ENCODE measurements at regions not wholly inside any gene's neighbourhood (a gene's known extent, or its start where the extent isn't known, plus 50 kb on each side); places are given as distances from the start of the nearest gene placed in this dataset.
A peak's percentile ranks its signal among the peaks of the same experiment; 100 is the strongest.

DNA sequence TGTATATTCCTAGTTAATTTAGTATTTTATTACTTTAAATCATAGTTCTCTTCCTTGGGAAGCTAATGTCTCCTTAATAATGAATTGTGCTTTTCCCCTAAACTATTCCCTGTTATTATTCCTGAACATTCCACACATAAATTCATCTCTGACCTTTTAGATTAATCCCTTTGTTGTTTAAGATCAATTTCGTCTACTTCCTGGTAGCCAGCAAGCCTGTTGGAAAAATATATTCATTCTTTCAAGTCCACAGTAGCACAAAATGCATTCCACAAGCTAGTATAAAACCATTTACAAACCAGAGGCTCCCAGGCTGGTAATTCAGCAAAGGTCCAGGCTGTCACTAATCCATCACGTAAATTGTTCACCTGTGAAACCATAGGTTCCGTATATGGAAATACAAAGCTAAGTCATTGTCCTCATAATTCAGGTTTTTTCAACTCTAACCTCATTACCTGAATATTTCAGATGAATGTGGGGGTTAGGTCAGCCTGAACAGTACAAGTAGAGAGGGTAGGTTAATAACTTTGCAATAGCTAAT is 232.7 kb downstream of the SEC23A start:
- no peak for ATAC-seq
- TF ChIP-seq PPARA (CRISPR knock-in tag; IDR thresholded peaks at IDR 0.05; ENCODE audit: borderline replicate concordance) (no peak), SNAI2 (CRISPR knock-in tag; IDR thresholded peaks at IDR 0.05) (no peak), ZNF70 (CRISPR knock-in tag; IDR thresholded peaks at IDR 0.05) (no peak), TOX (CRISPR knock-in tag; IDR thresholded peaks at IDR 0.05; ENCODE audit: borderline replicate concordance) (no peak), ZNF8 (CRISPR knock-in tag; IDR thresholded peaks at IDR 0.05) (no peak)
- TF ChIP-seq, protein P1, sequence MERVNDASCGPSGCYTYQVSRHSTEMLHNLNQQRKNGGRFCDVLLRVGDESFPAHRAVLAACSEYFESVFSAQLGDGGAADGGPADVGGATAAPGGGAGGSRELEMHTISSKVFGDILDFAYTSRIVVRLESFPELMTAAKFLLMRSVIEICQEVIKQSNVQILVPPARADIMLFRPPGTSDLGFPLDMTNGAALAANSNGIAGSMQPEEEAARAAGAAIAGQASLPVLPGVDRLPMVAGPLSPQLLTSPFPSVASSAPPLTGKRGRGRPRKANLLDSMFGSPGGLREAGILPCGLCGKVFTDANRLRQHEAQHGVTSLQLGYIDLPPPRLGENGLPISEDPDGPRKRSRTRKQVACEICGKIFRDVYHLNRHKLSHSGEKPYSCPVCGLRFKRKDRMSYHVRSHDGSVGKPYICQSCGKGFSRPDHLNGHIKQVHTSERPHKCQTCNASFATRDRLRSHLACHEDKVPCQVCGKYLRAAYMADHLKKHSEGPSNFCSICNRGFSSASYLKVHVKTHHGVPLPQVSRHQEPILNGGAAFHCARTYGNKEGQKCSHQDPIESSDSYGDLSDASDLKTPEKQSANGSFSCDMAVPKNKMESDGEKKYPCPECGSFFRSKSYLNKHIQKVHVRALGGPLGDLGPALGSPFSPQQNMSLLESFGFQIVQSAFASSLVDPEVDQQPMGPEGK (CRISPR knock-in tag; IDR thresholded peaks at IDR 0.05; ENCODE audit: borderline replicate concordance), result no peak

DNA sequence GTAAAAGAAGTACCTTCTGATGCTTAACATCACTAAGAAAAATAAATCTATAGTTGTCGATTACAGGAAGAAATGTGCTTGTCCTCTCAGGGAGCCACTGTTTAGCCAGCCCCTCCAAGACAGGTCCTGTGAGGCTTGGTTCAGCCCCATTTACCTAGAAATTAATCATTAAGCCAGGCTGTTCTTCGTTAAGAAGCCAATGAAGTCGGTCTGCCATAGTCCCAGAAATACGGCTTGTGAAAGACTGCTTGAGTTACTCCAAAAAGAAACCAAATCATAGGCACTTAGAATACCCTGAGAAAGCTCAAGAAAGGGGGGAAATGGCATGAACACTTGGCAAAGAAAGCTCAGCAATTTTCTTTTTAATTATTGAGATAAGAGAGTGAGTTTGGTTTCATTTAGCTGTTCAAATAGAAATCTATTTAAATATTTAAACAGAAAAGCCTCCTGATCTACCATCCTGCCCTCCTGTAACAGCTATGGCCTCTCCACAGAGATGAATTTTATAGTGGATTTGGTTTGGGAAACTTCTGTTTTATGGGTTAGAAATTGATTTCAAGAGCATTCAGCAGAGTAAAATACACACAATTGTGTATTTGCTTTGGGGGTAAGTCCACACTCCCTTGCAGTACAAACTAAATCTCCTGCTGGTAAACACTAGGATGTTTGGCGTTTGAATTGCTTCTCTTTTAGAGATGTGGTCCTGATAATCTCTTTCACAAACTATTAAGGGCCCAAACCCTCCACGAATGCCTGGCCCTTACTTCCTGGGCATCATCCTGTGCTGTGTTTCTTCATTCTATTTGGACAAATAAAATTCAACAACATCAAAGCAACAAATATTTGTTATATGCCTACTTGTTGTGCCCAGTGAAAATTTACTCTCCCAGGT is 234.4 kb downstream of the SEC23A start:
- TF ChIP-seq ZNF565 (CRISPR knock-in tag; conservative IDR thresholded peaks at IDR 0.05; ENCODE audit: low read depth), result no peak
- no peak for TF ChIP-seq TCF4 (CRISPR knock-in tag; IDR thresholded peaks at IDR 0.05; ENCODE audit: borderline replicate concordance)
- no peak for TF ChIP-seq TOX (CRISPR knock-in tag; IDR thresholded peaks at IDR 0.05; ENCODE audit: borderline replicate concordance)
- TF ChIP-seq GLIS3 (CRISPR knock-in tag; IDR thresholded peaks at IDR 0.05), result no peak
- no peak for TF ChIP-seq RARB (CRISPR knock-in tag; IDR thresholded peaks at IDR 0.05)
- TF ChIP-seq, protein P1 (CRISPR knock-in tag; IDR thresholded peaks at IDR 0.05; ENCODE audit: borderline replicate concordance), result no peak
- no peak for TF ChIP-seq ARNTL (CRISPR knock-in tag; IDR thresholded peaks at IDR 0.05; ENCODE audit: borderline replicate concordance, low read depth)
- no peak for ATAC-seq

DNA sequence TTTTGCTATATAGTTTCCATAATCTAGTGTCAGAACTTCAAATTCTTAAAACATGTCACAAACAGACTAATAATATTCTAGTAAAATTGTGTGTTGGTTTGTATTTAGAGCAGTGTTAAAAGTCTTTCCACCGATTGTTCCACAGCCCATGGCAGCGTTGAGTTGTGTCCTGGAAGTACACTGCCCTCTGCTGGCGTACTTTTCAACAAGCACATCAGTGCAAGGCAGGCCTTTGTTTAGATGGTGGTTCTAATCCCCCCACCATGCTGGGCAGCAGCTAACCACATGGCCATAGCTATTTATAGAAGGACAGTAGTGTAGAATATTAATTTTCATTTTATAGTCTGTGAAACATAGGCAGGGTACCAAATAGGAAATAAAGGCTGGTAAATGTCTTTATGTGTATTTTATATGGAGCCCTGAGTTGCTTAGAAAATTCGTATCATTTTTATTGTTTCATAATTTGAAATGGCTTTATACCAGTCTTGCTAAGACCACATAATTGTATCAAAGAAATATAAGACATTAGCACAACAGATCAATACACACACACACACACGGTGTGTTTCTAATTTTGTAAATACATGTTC is 235.4 kb downstream of the SEC23A start:
- TF ChIP-seq SNAI2 (CRISPR knock-in tag; IDR thresholded peaks at IDR 0.05), result no peak
- TF ChIP-seq, protein P2, sequence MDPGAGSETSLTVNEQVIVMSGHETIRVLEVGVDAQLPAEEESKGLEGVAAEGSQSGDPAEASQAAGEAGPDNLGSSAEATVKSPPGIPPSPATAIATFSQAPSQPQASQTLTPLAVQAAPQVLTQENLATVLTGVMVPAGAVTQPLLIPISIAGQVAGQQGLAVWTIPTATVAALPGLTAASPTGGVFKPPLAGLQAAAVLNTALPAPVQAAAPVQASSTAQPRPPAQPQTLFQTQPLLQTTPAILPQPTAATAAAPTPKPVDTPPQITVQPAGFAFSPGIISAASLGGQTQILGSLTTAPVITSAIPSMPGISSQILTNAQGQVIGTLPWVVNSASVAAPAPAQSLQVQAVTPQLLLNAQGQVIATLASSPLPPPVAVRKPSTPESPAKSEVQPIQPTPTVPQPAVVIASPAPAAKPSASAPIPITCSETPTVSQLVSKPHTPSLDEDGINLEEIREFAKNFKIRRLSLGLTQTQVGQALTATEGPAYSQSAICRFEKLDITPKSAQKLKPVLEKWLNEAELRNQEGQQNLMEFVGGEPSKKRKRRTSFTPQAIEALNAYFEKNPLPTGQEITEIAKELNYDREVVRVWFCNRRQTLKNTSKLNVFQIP (CRISPR knock-in tag; IDR thresholded peaks at IDR 0.05; ENCODE audit: borderline replicate concordance, low read depth), result no peak
- TF ChIP-seq, protein P3, sequence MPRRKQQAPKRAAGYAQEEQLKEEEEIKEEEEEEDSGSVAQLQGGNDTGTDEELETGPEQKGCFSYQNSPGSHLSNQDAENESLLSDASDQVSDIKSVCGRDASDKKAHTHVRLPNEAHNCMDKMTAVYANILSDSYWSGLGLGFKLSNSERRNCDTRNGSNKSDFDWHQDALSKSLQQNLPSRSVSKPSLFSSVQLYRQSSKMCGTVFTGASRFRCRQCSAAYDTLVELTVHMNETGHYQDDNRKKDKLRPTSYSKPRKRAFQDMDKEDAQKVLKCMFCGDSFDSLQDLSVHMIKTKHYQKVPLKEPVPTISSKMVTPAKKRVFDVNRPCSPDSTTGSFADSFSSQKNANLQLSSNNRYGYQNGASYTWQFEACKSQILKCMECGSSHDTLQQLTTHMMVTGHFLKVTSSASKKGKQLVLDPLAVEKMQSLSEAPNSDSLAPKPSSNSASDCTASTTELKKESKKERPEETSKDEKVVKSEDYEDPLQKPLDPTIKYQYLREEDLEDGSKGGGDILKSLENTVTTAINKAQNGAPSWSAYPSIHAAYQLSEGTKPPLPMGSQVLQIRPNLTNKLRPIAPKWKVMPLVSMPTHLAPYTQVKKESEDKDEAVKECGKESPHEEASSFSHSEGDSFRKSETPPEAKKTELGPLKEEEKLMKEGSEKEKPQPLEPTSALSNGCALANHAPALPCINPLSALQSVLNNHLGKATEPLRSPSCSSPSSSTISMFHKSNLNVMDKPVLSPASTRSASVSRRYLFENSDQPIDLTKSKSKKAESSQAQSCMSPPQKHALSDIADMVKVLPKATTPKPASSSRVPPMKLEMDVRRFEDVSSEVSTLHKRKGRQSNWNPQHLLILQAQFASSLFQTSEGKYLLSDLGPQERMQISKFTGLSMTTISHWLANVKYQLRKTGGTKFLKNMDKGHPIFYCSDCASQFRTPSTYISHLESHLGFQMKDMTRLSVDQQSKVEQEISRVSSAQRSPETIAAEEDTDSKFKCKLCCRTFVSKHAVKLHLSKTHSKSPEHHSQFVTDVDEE (CRISPR knock-in tag; IDR thresholded peaks at IDR 0.05), result no peak
- no peak for TF ChIP-seq ARNTL (CRISPR knock-in tag; IDR thresholded peaks at IDR 0.05; ENCODE audit: borderline replicate concordance, low read depth)
- TF ChIP-seq TOX (CRISPR knock-in tag; IDR thresholded peaks at IDR 0.05; ENCODE audit: borderline replicate concordance), result no peak
- no peak for TF ChIP-seq ISL1 (CRISPR knock-in tag; IDR thresholded peaks at IDR 0.05)
- no peak for TF ChIP-seq ZC3H10 (CRISPR knock-in tag; IDR thresholded peaks at IDR 0.05)
- TF ChIP-seq GLIS3 (CRISPR knock-in tag; IDR thresholded peaks at IDR 0.05), result no peak
- no peak for TF ChIP-seq ZFP3 (CRISPR knock-in tag; IDR thresholded peaks at IDR 0.05)
- TF ChIP-seq, protein P1 (CRISPR knock-in tag; IDR thresholded peaks at IDR 0.05; ENCODE audit: borderline replicate concordance), result no peak
- TF ChIP-seq RARB (CRISPR knock-in tag; IDR thresholded peaks at IDR 0.05), result no peak
- TF ChIP-seq ZNF565 (CRISPR knock-in tag; conservative IDR thresholded peaks at IDR 0.05; ENCODE audit: low read depth), result no peak
- TF ChIP-seq ZNF70 (CRISPR knock-in tag; IDR thresholded peaks at IDR 0.05), result no peak
- TF ChIP-seq, protein P4, sequence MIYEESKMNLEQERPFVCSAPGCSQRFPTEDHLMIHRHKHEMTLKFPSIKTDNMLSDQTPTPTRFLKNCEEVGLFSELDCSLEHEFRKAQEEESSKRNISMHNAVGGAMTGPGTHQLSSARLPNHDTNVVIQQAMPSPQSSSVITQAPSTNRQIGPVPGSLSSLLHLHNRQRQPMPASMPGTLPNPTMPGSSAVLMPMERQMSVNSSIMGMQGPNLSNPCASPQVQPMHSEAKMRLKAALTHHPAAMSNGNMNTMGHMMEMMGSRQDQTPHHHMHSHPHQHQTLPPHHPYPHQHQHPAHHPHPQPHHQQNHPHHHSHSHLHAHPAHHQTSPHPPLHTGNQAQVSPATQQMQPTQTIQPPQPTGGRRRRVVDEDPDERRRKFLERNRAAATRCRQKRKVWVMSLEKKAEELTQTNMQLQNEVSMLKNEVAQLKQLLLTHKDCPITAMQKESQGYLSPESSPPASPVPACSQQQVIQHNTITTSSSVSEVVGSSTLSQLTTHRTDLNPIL (CRISPR knock-in tag; IDR thresholded peaks at IDR 0.05; ENCODE audit: low read depth), result no peak
- TF ChIP-seq TCF4 (CRISPR knock-in tag; IDR thresholded peaks at IDR 0.05; ENCODE audit: borderline replicate concordance), result no peak
- peak; percentile 92 for ATAC-seq

Measured in SK-N-SH treated with all-trans-retinoic acid at 6 μM for 48 hours (cell line).